Subcutaneous abdominal adipose tissue (tissue), 5 donors: ENCODE measurements at regions not wholly inside any gene's neighbourhood (a gene's known extent, or its start where the extent isn't known, plus 50 kb on each side); places are given as distances from the start of the nearest gene placed in this dataset.
"Not testable (repeated sequence)": the region's sequence is repeated elsewhere in the genome, so short reads cannot be mapped to it uniquely, and the experiment has no call there.

Source experiments
- H3K27ac ChIP-seq: one replicate; pipeline ENCODE4 v1.7.0; 2013; ENCODE audit warnings: low read depth, mild to moderate bottlenecking, inconsistent platforms, low read length, moderate library complexity
- H3K27me3 ChIP-seq, 5 donors: one replicate each; pipeline ENCODE4 v1.7.0; 2013; ENCODE audit warnings: low read length in 5 of 5, inconsistent platforms in 1 of 5; ENCODE audit not compliant: control insufficient read depth in 5 of 5, insufficient read depth in 4 of 5
- H3K36me3 ChIP-seq, 5 donors: one replicate each; pipeline ENCODE4 v1.7.0; 2013; ENCODE audit warnings: low read length in 5 of 5; ENCODE audit not compliant: control insufficient read depth in 5 of 5, insufficient read depth in 5 of 5
- H3K4me1 ChIP-seq, 5 donors: one replicate each; pipeline ENCODE4 v1.7.0; 2013; ENCODE audit warnings: low read length in 5 of 5, mild to moderate bottlenecking in 3 of 5, moderate library complexity in 1 of 5; ENCODE audit not compliant: control insufficient read depth in 5 of 5, insufficient read depth in 5 of 5
- H3K4me3 ChIP-seq, 5 donors: one replicate each; pipeline ENCODE4 v1.7.0; 2013; ENCODE audit warnings: low read length in 5 of 5, low read depth in 1 of 5
- H3K9ac ChIP-seq, 5 donors: one replicate each; pipeline ENCODE4 v1.7.0; 2013; ENCODE audit warnings: low read length in 5 of 5, mild to moderate bottlenecking in 4 of 5, moderate library complexity in 3 of 5
- H3K9me3 ChIP-seq, 5 donors: one replicate each; pipeline ENCODE4 v1.7.0; 2013; ENCODE audit warnings: low read length in 5 of 5; ENCODE audit not compliant: control insufficient read depth in 5 of 5
- donor health status: healthy.
- donor health status: healthy.
- donor health status: healthy.
- donor health status: healthy.
- donor health status: healthy.

DNA sequence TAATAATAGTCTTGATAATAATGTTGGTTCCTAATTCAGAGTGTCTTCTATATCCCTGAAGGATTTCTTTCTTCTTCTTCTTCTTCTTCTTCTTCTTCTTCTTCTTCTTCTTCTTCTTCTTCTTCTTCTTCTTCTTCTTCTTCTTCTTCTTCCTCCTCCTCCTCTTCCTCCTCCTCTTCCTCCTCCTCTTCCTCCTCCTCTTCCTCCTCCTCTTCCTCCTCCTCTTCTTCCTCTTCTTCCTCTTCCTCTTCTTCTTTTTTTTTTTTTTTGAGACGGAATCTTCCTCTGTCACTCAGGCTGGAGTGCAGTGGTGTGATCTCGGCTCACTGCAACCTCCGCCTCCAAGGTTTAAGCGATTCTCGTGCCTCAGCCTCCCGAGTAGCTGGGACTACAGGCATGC is 242.8 kb upstream of the CPHXL start:
- H3K9ac ChIP-seq, H3K4me1 ChIP-seq, H3K27me3 ChIP-seq, H3K9me3 ChIP-seq, H3K27ac ChIP-seq, H3K4me3 ChIP-seq, H3K36me3 ChIP-seq: not testable (repeated sequence)

DNA sequence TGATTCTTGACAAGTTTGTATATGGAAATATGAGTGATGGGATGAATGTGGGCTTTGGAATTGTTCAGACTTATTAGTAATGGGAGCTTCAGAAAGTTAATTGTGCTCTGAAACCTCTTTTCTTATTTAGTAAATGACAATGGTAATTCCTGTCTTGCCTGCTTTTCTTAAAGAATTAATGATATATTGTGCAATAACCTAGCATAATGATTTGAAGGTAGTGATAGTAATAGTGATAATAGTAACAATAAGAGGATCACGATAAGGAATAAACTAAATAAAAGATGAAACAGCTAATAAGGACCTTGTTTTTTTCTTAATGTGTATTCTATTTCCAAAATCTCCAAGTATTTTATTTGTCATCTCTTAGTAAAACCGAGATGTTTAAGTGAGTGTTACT is 245.0 kb upstream of the CPHXL start:
- Histone ChIP-seq H3K9me3 (no peaks in the 10 kb centered on the region), H3K27ac (no peak overlapping the region), H3K9ac (no peak overlapping the region), H3K4me3 (no peak overlapping the region), H3K4me1 (no peaks in the 10 kb centered on the region), H3K27me3 (no peaks in the 10 kb centered on the region), H3K36me3 (no peaks in the 10 kb centered on the region)

DNA sequence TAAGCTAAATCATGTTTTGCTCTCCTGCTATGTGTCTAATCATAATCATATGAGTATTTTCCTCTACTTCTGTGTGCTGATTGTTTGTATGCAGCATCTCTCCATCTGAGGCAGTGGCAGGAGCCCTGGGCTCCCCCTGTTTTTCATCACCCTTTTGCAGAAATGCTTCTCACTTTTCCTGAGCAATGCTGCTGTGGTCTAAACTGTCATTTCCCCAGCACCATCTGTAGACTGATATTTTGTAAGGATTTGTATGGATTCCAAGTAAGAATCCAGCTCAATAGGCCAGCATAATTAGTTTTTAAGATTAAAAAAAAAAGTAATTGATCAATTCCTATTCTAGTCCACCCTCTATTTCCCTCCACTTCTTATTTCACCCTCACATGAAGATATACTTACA is 257.0 kb upstream of the CPHXL start:
- Histone ChIP-seq H3K27ac (no peak overlapping the region), H3K9me3 (peaks cover 0 to 5% (median 0%) of the 10 kb centered on the region in 5 donors), H3K4me3 (no peak overlapping the region), H3K9ac (no peak overlapping the region), H3K36me3 (no peaks in the 10 kb centered on the region), H3K27me3 (no peaks in the 10 kb centered on the region), H3K4me1 (no peaks in the 10 kb centered on the region)

DNA sequence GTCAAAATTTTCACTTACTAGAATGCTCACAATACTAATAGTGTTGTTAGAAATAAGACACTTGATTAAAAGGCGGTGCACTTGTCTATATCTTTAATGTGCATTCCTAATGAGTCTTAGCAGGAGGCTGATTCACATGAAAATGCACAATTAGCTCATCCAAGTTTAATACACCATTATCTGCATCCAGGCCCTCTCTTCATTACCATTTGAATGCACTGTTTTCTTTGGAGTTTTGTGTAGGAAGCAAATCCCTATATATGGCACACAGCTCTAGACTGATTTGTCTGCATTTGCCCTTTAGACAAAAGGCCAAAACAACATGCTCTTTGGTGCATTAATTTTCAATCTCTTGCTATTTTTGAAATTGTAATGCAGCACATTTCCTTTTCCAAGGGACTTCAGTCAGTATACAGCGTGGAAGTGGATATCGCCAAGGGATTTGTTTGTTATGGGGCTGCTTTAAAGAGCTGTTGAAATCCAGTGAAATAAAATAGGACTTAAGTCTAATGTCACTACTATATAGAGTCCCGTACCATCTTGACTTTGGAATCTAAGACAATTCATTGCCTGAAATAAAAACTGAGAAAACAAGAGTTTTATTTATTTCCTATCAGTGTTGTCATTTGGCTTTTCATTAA is 257.6 kb upstream of the CPHXL start:
- H3K27me3 ChIP-seq: no peaks in the 10 kb centered on the region
- no peak overlapping the region for H3K27ac ChIP-seq
- no peak overlapping the region for H3K9ac ChIP-seq
- H3K4me1 ChIP-seq: no peaks in the 10 kb centered on the region
- no peak overlapping the region for H3K4me3 ChIP-seq
- H3K9me3 ChIP-seq: peaks cover 0 to 5% (median 0%) of the 10 kb centered on the region in 5 donors
- no peaks in the 10 kb centered on the region for H3K36me3 ChIP-seq

DNA sequence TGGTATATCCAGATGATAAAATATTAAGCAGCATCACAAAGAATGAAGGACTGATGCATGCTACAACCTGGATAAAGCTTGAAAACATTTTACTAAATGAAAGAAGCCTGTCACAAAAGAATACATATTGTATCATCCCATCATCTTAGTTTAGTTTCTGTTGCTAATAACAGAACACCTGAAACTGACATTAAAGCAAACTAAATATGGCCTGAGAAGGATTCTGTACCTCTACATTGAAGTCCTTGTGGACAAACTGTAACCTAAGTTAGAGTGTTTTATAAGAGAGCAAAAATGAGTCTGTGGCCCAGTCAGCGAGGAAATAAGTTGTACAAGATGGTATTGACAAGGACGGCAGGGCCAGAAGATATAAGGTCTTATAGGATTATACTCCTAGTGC is 261.0 kb upstream of the CPHXL start:
- Histone ChIP-seq H3K9ac (no peak overlapping the region), H3K9me3 (peaks cover 0 to 5% (median 0%) of the 10 kb centered on the region in 5 donors), H3K27me3 (no peaks in the 10 kb centered on the region), H3K27ac (no peak overlapping the region), H3K4me3 (no peak overlapping the region), H3K36me3 (no peaks in the 10 kb centered on the region), H3K4me1 (no peaks in the 10 kb centered on the region)

DNA sequence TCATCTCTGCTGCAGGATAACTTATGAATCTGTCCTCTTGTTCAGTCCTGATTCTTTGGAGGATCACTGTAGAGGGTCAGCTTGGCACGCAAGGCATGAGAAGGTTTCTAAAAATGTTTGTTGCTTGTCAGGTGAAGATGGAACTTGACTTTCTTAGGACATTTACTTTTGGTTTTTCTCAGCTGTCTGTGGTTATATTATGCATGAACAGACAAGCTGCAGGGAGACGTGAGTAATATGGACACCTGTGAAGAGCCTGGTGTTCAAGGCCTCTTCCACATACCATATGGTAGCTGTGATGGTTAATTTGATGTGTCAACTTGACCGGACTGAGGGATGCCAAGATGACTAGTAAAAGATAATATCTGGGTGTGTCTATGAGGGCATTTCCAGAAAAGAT is 270.2 kb upstream of the CPHXL start:
- Histone ChIP-seq H3K9ac (no peak overlapping the region), H3K27me3 (no peaks in the 10 kb centered on the region), H3K36me3 (no peaks in the 10 kb centered on the region), H3K4me3 (no peak overlapping the region), H3K4me1 (no peaks in the 10 kb centered on the region), H3K9me3 (no peaks in the 10 kb centered on the region), H3K27ac (no peak overlapping the region)

DNA sequence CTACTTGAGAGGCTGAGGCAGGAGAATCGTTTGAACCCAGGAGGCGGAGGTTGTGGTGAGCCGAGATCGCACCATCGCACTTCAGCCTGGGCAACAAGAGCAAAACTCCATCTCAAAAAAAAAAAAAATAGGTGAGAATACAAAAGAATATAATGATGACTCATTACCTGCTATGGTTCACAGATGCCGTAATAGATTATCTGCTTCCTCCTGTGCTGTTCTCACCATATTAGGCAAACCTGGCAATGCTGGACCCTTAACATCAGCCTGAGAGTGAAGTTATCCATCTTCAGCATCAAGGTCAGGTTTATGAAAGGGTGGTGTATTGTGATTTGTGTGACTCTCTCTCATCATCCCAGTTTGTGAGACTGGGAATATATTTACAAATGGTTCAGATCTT is 271.3 kb upstream of the CPHXL start:
- Histone ChIP-seq H3K4me1 (no peaks in the 10 kb centered on the region), H3K4me3 (no peak overlapping the region), H3K9me3 (no peaks in the 10 kb centered on the region), H3K27ac (no peak overlapping the region), H3K27me3 (no peaks in the 10 kb centered on the region), H3K36me3 (no peaks in the 10 kb centered on the region), H3K9ac (no peak overlapping the region)

DNA sequence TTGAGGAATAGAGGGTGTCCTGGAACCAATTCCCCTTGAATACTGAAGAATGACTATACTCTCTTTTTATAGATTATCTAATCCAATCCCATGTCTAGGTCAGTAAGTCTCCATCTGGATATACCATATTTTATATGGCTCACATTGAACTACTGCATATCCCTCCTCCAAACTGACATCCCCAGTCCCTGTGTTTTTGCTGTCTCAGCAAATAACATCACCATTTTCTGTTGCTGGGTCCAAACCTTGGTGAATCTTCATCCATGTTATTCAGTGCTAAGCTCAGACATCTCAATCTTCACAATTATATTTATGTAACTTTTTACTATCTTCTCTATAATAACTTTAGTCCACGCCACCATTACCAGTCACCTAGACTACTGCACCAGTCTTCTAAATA is 269.6 kb upstream of the CNTNAP4 start:
- no peaks in the 10 kb centered on the region for H3K36me3 ChIP-seq
- no peak overlapping the region for H3K27ac ChIP-seq
- no peaks in the 10 kb centered on the region for H3K27me3 ChIP-seq
- no peaks in the 10 kb centered on the region for H3K4me1 ChIP-seq
- H3K9me3 ChIP-seq: no peaks in the 10 kb centered on the region
- H3K9ac ChIP-seq: no peak overlapping the region
- no peak overlapping the region for H3K4me3 ChIP-seq

DNA sequence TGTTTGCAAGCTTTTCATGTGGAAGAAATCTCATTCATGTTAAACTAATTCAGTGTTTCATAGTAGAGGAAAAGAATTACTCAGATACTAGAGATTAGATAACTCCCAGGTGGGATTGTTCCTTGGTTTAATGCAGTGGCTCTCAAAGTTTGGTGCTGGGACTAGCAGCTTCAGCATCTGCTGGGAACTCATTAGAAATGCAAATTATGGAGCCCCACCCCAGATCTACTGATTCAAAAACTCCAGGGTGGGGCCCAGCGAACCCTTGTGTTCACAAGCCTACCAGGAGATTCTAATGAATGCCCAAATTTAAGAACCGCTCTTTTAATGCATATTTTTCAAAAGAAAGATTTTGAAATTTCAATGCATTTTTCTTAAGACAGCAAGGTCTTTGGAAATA is 253.4 kb upstream of the CNTNAP4 start:
- Histone ChIP-seq H3K4me3 (no peak overlapping the region), H3K27ac (no peak overlapping the region), H3K27me3 (no peaks in the 10 kb centered on the region), H3K9me3 (peaks cover 0 to 9% (median 5%) of the 10 kb centered on the region in 5 donors), H3K9ac (no peak overlapping the region), H3K4me1 (no peaks in the 10 kb centered on the region), H3K36me3 (no peaks in the 10 kb centered on the region)

DNA sequence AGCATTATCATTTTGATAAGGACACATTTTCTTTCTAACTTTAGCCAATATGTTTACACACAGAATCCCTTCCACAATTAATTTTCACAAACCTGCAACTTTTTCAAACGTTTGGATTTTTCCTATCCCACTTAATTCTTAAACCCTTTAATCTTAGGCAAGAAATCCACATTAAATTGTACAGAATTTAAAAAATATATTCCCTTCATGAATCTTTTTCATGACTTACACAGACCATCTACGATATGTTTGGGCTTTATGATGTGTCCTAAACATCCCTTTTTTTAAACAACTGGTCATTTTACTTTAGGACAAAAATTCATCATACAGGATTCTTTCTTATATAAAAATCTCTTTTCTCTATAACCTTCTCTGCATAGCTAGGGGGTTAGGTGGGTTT is 241.5 kb upstream of the CNTNAP4 start:
- Histone ChIP-seq H3K36me3 (no peaks in the 10 kb centered on the region), H3K4me3 (no peak overlapping the region), H3K27me3 (no peaks in the 10 kb centered on the region), H3K27ac (no peak overlapping the region), H3K4me1 (no peaks in the 10 kb centered on the region), H3K9ac (no peak overlapping the region), H3K9me3 (peaks cover 0 to 18% (median 13%) of the 10 kb centered on the region in 5 donors)

DNA sequence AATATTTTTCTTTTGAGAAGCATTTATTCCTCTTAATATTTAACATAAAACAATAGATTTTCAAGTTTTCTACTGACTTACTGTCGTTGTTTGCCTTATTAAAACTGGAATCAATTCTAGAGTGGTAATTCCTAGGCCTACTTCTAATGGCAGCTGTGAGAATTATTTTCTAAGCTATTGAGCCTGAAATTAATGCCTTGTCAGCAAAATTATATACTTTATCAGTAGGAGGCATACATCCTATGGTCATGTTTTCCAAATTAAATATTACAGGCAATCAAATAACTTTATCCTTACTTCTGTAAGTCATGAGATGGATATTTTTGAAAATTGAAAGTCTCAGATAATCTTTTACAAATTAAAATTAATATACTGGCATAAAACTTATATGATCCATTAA is 239.1 kb upstream of the CNTNAP4 start:
- Histone ChIP-seq H3K9ac (no peak overlapping the region), H3K4me3 (no peak overlapping the region), H3K4me1 (no peaks in the 10 kb centered on the region), H3K36me3 (no peaks in the 10 kb centered on the region), H3K9me3 (peaks cover 0 to 18% (median 13%) of the 10 kb centered on the region in 5 donors), H3K27me3 (no peaks in the 10 kb centered on the region), H3K27ac (no peak overlapping the region)
